OCI-LY3 (cell line): ENCODE measurements at regions not wholly inside any gene's neighbourhood (a gene's known extent, or its start where the extent isn't known, plus 50 kb on each side); places are given as distances from the start of the nearest gene placed in this dataset.

Experiments
- CTCF ChIP-seq: fragments of 200-600, 300-600 bp; sonication (generic); IDR thresholded peaks from 2 replicates; pipeline ENCODE4 v1.5.1; 2014; ENCODE audit warnings: antibody characterized with exemption, low read length, low read depth
- EZH2phosphoT487 ChIP-seq: fragments of 200-600 bp; shearing (Covaris generic); IDR thresholded peaks from 2 replicates; pipeline ENCODE4 v1.6.1; 2018; ENCODE audit warnings: antibody characterized with exemption, mixed run types, low read depth

DNA sequence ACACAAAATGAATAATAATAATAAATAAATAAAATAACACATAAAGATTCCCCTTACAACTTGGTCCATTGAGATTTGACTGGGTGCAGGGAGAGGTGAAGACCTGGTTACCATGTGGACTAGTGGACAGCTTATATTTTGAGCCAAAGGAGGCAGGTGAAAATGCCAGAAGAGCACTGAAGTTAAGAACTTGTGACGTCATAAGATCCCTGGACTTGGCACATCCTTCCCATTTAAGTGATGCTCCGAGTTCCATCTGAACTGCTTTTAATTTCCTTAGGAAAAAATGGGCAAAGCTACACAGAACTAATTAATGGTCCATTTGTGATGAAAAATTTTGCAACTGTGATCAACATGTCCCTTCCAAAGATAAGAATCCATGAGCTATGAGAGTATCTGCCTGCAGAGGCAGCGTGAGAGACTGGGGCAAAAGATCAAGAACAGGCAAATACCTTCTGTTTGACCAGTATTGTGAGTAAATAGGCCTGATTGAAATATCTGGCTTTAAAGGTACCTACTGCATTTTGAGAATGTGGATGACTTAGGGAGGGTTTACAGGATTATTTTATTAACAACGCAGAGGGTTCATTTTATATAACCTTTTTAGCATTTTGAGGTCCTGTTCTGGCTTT, 101.2 kb upstream of the POT1 start:
- TF ChIP-seq CTCF (no peak), EZH2phosphoT487 (no peak)
